ENCODE measurements at regions not wholly inside any gene's neighbourhood (a gene's known extent, or its start where the extent isn't known, plus 50 kb on each side); places are given as distances from the start of the nearest gene placed in this dataset.

GRCh38 chr12:126369487-126370463 is 1304.5 kb downstream of the AACS start:
- ATAC-seq: no peak
- intact Hi-C loops (cut with DNase I): no loop called here
- Histone ChIP-seq H3K36me3 (no peaks in the 10 kb centered on the region), H3K27ac (no peak overlapping the region), H3K4me3 (no peak overlapping the region), H3K4me1 (no peaks in the 10 kb centered on the region), H3K9me3 (no peaks in the 10 kb centered on the region), H3K27me3 (no peaks in the 10 kb centered on the region)
- no peak for TF ChIP-seq CTCF (IDR thresholded peaks at IDR 0.05)
- DNase-seq: no peak

- TF ChIP-seq CTCF (IDR thresholded peaks at IDR 0.05): no peak
- no peaks in the 10 kb centered on the region for H3K4me1 ChIP-seq
- no peak for DNase-seq
- H3K27ac ChIP-seq: no peak overlapping the region
- no peak for ATAC-seq
- H3K9me3 ChIP-seq: no peaks in the 10 kb centered on the region
- intact Hi-C loops (cut with DNase I): no loop called here
- H3K4me3 ChIP-seq: no peak overlapping the region
- H3K36me3 ChIP-seq: no peaks in the 10 kb centered on the region
- no peaks in the 10 kb centered on the region for H3K27me3 ChIP-seq
Observed at GRCh38 chr12:126383506-126383905, 1318.3 kb downstream of the AACS start.

GRCh38 chr12:126384026-126384564 is 1318.9 kb downstream of the AACS start:
- Histone ChIP-seq H3K4me1 (no peaks in the 10 kb centered on the region), H3K36me3 (no peaks in the 10 kb centered on the region), H3K9me3 (no peaks in the 10 kb centered on the region), H3K27me3 (no peaks in the 10 kb centered on the region), H3K27ac (no peak overlapping the region), H3K4me3 (no peak overlapping the region)
- intact Hi-C loops (cut with DNase I): no loop called here
- ATAC-seq (no peak), DNase-seq (no peak)
- no peak for TF ChIP-seq CTCF (IDR thresholded peaks at IDR 0.05)

GRCh38 chr12:126385785-126386184 is 1320.5 kb downstream of the AACS start:
- H3K4me1 ChIP-seq: no peaks in the 10 kb centered on the region
- H3K27me3 ChIP-seq: no peaks in the 10 kb centered on the region
- ATAC-seq (no peak), DNase-seq (no peak)
- intact Hi-C loops (cut with DNase I): no loop called here
- H3K27ac ChIP-seq: no peak overlapping the region
- no peaks in the 10 kb centered on the region for H3K36me3 ChIP-seq
- no peak overlapping the region for H3K4me3 ChIP-seq
- no peak for TF ChIP-seq CTCF (IDR thresholded peaks at IDR 0.05)
- no peaks in the 10 kb centered on the region for H3K9me3 ChIP-seq

- DNase-seq: no peak
- no peak for TF ChIP-seq CTCF (IDR thresholded peaks at IDR 0.05)
- no peak overlapping the region for H3K27ac ChIP-seq
- no peaks in the 10 kb centered on the region for H3K36me3 ChIP-seq
- H3K4me1 ChIP-seq: no peaks in the 10 kb centered on the region
- H3K27me3 ChIP-seq: no peaks in the 10 kb centered on the region
- intact Hi-C loops (cut with DNase I): no loop called here
- no peak for ATAC-seq
- no peak overlapping the region for H3K4me3 ChIP-seq
- no peaks in the 10 kb centered on the region for H3K9me3 ChIP-seq
Observed at GRCh38 chr12:126389220-126389841, 1324.1 kb downstream of the AACS start.

Measured in upper lobe of right lung (tissue), 1 donor.